ENCODE measurements at regions not wholly inside any gene's neighbourhood (a gene's known extent, or its start where the extent isn't known, plus 50 kb on each side); places are given as distances from the start of the nearest gene placed in this dataset.

DNA sequence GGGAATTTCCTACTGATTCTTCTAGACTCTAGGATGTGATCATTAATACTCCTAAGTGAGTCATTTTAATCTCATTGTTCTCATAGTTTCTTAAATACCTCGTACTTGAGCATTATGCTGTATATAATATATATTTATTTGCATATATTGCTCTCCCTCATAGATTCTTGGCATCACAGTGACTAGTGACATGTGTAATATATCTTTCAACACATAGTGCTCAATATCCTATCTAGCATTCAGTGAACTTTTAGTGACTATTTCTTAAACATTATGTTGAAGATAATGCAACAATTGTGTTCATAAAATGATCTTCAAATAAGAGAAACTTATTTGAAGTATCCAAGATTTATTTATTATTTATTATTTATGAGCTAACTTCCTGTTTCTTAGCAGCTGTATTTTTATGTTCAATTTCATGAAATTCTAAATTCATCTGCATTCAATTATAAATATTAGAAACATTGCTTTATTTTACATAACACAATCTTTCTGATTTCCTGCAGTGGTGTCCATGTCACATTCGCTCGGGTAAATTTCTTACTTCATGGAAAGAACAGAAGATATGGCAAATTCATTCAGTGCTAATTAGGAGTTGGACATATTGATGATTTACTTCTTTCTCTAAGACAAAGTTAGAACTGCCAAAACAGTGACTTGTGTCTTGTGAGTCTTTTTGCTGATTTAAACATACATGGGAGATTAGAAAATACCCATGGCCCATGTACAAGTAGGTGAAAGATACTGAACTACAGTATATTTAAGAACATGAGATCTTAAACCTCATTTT, 1095.5 kb upstream of the IGFBP7 start:
- Mint-ChIP-seq H3K27me3 (ENCODE audit: low read depth) (no peaks in the 10 kb centered on the region), H3K9me3 (peaks cover 14% of the 10 kb centered on the region), H3K4me1 (ENCODE audit: low read depth) (no peaks in the 10 kb centered on the region), H3K36me3 (ENCODE audit: low read depth) (no peaks in the 10 kb centered on the region), H3K27ac (no peak overlapping the region), H3K4me3 (ENCODE audit: low read depth) (no peak overlapping the region)
- no peak for DNase-seq (ENCODE audit: low spot score)
- intact Hi-C loops (cut with micrococcal nuclease): no loop called here

GRCh38 chr4:58192217-58192616, 1082.0 kb upstream of the IGFBP7 start:
- H3K4me1 Mint-ChIP-seq (ENCODE audit: low read depth): no peaks in the 10 kb centered on the region
- no peaks in the 10 kb centered on the region for H3K36me3 Mint-ChIP-seq (ENCODE audit: low read depth)
- no peak overlapping the region for H3K4me3 Mint-ChIP-seq (ENCODE audit: low read depth)
- no peak overlapping the region for H3K27ac Mint-ChIP-seq
- intact Hi-C loops (cut with micrococcal nuclease): no loop called here
- DNase-seq (ENCODE audit: low spot score): no peak
- peaks cover 41% of the 10 kb centered on the region for H3K9me3 Mint-ChIP-seq
- H3K27me3 Mint-ChIP-seq (ENCODE audit: low read depth): no peaks in the 10 kb centered on the region

- H3K4me3 Mint-ChIP-seq (ENCODE audit: low read depth): no peak overlapping the region
- H3K4me1 Mint-ChIP-seq (ENCODE audit: low read depth): no peaks in the 10 kb centered on the region
- DNase-seq (ENCODE audit: low spot score): no peak
- peaks cover 39% of the 10 kb centered on the region for H3K9me3 Mint-ChIP-seq
- H3K36me3 Mint-ChIP-seq (ENCODE audit: low read depth): no peaks in the 10 kb centered on the region
- no peak overlapping the region for H3K27ac Mint-ChIP-seq
- intact Hi-C loops (cut with micrococcal nuclease): no loop called here
- H3K27me3 Mint-ChIP-seq (ENCODE audit: low read depth): no peaks in the 10 kb centered on the region
These were observed 1080.9 kb upstream of the IGFBP7 start for GRCh38 chr4:58191109-58191508.

GRCh38 chr4:58188316-58188715, 1078.1 kb upstream of the IGFBP7 start:
- no peaks in the 10 kb centered on the region for H3K36me3 Mint-ChIP-seq (ENCODE audit: low read depth)
- DNase-seq (ENCODE audit: low spot score): no peak
- intact Hi-C loops (cut with micrococcal nuclease): no loop called here
- H3K9me3 Mint-ChIP-seq: peaks cover 40% of the 10 kb centered on the region
- no peak overlapping the region for H3K4me3 Mint-ChIP-seq (ENCODE audit: low read depth)
- H3K27me3 Mint-ChIP-seq (ENCODE audit: low read depth): no peaks in the 10 kb centered on the region
- no peak overlapping the region for H3K27ac Mint-ChIP-seq
- H3K4me1 Mint-ChIP-seq (ENCODE audit: low read depth): no peaks in the 10 kb centered on the region

- intact Hi-C loops (cut with micrococcal nuclease): no loop called here
- DNase-seq (ENCODE audit: low spot score): no peak
- H3K4me3 Mint-ChIP-seq (ENCODE audit: low read depth): no peak overlapping the region
- H3K27ac Mint-ChIP-seq: no peak overlapping the region
- no peaks in the 10 kb centered on the region for H3K36me3 Mint-ChIP-seq (ENCODE audit: low read depth)
- no peaks in the 10 kb centered on the region for H3K4me1 Mint-ChIP-seq (ENCODE audit: low read depth)
- peaks cover 19% of the 10 kb centered on the region for H3K9me3 Mint-ChIP-seq
- no peaks in the 10 kb centered on the region for H3K27me3 Mint-ChIP-seq (ENCODE audit: low read depth)
These were observed 1064.8 kb upstream of the IGFBP7 start for GRCh38 chr4:58175024-58175423.

GRCh38 chr4:58166490-58166889, 1056.3 kb upstream of the IGFBP7 start:
- H3K36me3 Mint-ChIP-seq (ENCODE audit: low read depth): no peaks in the 10 kb centered on the region

DNA sequence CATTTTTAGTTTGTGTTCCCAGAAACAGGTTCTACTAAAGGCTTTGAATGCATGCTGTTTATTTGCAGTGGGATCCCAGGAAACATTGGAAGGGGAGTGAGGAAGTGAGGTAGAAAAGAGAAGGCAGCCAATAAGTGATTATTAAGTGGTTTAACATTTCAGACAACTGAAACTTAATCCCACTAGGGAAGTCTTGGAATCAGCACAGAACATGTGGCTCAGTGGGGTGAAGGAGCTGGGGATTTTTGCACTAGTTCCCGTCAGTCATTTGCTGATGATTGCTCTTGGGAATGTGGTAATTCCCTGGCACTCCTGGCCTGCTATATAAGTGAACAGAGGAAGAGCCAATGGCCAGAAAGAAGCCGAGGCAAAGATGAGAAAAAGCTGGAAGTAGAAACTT, 1053.0 kb upstream of the IGFBP7 start:
- H3K9me3 Mint-ChIP-seq: peaks cover 14% of the 10 kb centered on the region
- no peaks in the 10 kb centered on the region for H3K36me3 Mint-ChIP-seq (ENCODE audit: low read depth)
- no peaks in the 10 kb centered on the region for H3K27me3 Mint-ChIP-seq (ENCODE audit: low read depth)
- H3K4me3 Mint-ChIP-seq (ENCODE audit: low read depth): no peak overlapping the region
- intact Hi-C loops (cut with micrococcal nuclease): no loop called here
- no peak for DNase-seq (ENCODE audit: low spot score)
- H3K27ac Mint-ChIP-seq: no peak overlapping the region
- H3K4me1 Mint-ChIP-seq (ENCODE audit: low read depth): no peaks in the 10 kb centered on the region

More at GRCh38 chr4:58166490-58166889, 1056.3 kb upstream of the IGFBP7 start:
- no peak for DNase-seq (ENCODE audit: low spot score)
- Mint-ChIP-seq H3K27me3 (ENCODE audit: low read depth) (no peaks in the 10 kb centered on the region), H3K4me1 (ENCODE audit: low read depth) (no peaks in the 10 kb centered on the region), H3K9me3 (peaks cover 34% of the 10 kb centered on the region), H3K4me3 (ENCODE audit: low read depth) (no peak overlapping the region), H3K27ac (no peak overlapping the region)
- intact Hi-C loops (cut with micrococcal nuclease): no loop called here

GRCh38 chr4:58149404-58150085, 1039.4 kb upstream of the IGFBP7 start:
- no peaks in the 10 kb centered on the region for H3K4me1 Mint-ChIP-seq (ENCODE audit: low read depth)
- H3K4me3 Mint-ChIP-seq (ENCODE audit: low read depth): no peak overlapping the region
- no peak overlapping the region for H3K27ac Mint-ChIP-seq
- intact Hi-C loops (cut with micrococcal nuclease): no loop called here
- H3K36me3 Mint-ChIP-seq (ENCODE audit: low read depth): no peaks in the 10 kb centered on the region
- no peaks in the 10 kb centered on the region for H3K27me3 Mint-ChIP-seq (ENCODE audit: low read depth)
- H3K9me3 Mint-ChIP-seq: peaks cover 45% of the 10 kb centered on the region
- no peak for DNase-seq (ENCODE audit: low spot score)

- H3K36me3 Mint-ChIP-seq (ENCODE audit: low read depth): no peaks in the 10 kb centered on the region
- intact Hi-C loops (cut with micrococcal nuclease): no loop called here
- no peak overlapping the region for H3K4me3 Mint-ChIP-seq (ENCODE audit: low read depth)
- no peaks in the 10 kb centered on the region for H3K27me3 Mint-ChIP-seq (ENCODE audit: low read depth)
- no peak overlapping the region for H3K27ac Mint-ChIP-seq
- peaks cover 9% of the 10 kb centered on the region for H3K9me3 Mint-ChIP-seq
- H3K4me1 Mint-ChIP-seq (ENCODE audit: low read depth): no peaks in the 10 kb centered on the region
- DNase-seq (ENCODE audit: low spot score): no peak
These were observed 1034.5 kb upstream of the IGFBP7 start for GRCh38 chr4:58144721-58145120.

- H3K9me3 Mint-ChIP-seq: no peaks in the 10 kb centered on the region
- no peak for DNase-seq (ENCODE audit: low spot score)
- H3K36me3 Mint-ChIP-seq (ENCODE audit: low read depth): no peaks in the 10 kb centered on the region
- no peaks in the 10 kb centered on the region for H3K4me1 Mint-ChIP-seq (ENCODE audit: low read depth)
- no peak overlapping the region for H3K4me3 Mint-ChIP-seq (ENCODE audit: low read depth)
- intact Hi-C loops (cut with micrococcal nuclease): no loop called here
- no peak overlapping the region for H3K27ac Mint-ChIP-seq
- no peaks in the 10 kb centered on the region for H3K27me3 Mint-ChIP-seq (ENCODE audit: low read depth)
These were observed 1028.8 kb upstream of the IGFBP7 start for GRCh38 chr4:58138786-58139668.

GRCh38 chr4:58136604-58137003, 1026.4 kb upstream of the IGFBP7 start:
- Mint-ChIP-seq H3K9me3 (peaks cover 12% of the 10 kb centered on the region), H3K27ac (no peak overlapping the region), H3K27me3 (ENCODE audit: low read depth) (no peaks in the 10 kb centered on the region), H3K4me1 (ENCODE audit: low read depth) (no peaks in the 10 kb centered on the region), H3K36me3 (ENCODE audit: low read depth) (no peaks in the 10 kb centered on the region), H3K4me3 (ENCODE audit: low read depth) (no peak overlapping the region)
- DNase-seq (ENCODE audit: low spot score): no peak
- intact Hi-C loops (cut with micrococcal nuclease): no loop called here

DNA sequence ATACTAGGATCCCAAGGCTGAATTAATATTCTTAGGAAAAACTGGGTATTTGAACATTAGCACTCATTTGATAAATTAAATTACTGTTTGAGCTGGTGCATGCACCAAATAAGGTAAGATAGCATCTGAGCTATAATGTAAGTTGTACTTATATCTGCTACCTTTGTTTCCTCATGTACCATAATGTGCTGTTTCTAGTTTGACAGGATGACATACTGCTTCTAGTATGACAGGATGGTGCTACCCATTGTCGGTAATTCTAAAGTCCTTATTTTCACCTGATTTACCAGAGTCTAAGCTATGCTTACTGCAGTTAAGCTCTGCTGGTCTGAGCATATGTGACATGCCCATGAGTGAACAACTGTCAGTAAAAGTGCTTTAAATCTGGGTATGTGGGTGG, 1017.5 kb upstream of the IGFBP7 start:
- no peak overlapping the region for H3K4me3 Mint-ChIP-seq (ENCODE audit: low read depth)
- H3K27ac Mint-ChIP-seq: no peak overlapping the region
- H3K9me3 Mint-ChIP-seq: peaks cover 7% of the 10 kb centered on the region
- DNase-seq (ENCODE audit: low spot score): no peak
- H3K36me3 Mint-ChIP-seq (ENCODE audit: low read depth): no peaks in the 10 kb centered on the region
- intact Hi-C loops (cut with micrococcal nuclease): no loop called here
- no peaks in the 10 kb centered on the region for H3K27me3 Mint-ChIP-seq (ENCODE audit: low read depth)
- H3K4me1 Mint-ChIP-seq (ENCODE audit: low read depth): no peaks in the 10 kb centered on the region

DNA sequence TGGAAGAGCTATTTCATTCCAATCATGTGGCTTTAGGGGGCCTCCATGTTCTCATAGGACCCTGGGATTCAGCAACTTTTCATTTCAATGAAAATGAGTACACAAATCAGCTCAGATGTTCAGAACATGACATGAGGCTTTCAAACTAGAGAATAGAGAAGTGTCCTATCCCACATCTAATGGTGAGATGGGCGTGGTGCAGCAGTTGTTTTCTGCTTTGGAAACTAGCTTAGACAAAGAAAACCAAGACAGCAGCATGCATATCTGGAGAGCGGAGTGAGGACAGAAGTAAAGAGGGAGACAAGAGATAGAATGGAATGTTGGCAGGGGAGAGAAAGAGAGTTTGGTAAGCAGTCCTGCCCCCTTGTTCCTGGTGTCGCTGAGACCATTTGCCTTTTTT, 1009.1 kb upstream of the IGFBP7 start:
- no peak for DNase-seq (ENCODE audit: low spot score)
- H3K4me3 Mint-ChIP-seq (ENCODE audit: low read depth): no peak overlapping the region
- no peaks in the 10 kb centered on the region for H3K4me1 Mint-ChIP-seq (ENCODE audit: low read depth)
- H3K36me3 Mint-ChIP-seq (ENCODE audit: low read depth): no peaks in the 10 kb centered on the region
- no peaks in the 10 kb centered on the region for H3K27me3 Mint-ChIP-seq (ENCODE audit: low read depth)
- no peak overlapping the region for H3K27ac Mint-ChIP-seq
- intact Hi-C loops (cut with micrococcal nuclease): no loop called here
- H3K9me3 Mint-ChIP-seq: peaks cover 9% of the 10 kb centered on the region
